Activated CD4-positive, alpha-beta T cell treated with anti-CD3 and anti-CD28 coated beads for 36 hours (primary cell): ENCODE measurements at regions not wholly inside any gene's neighbourhood (a gene's known extent, or its start where the extent isn't known, plus 50 kb on each side); places are given as distances from the start of the nearest gene placed in this dataset.

Source experiments
- ATAC-seq: fragments of 200-7000 bp; cut with Tn5 transposase; one replicate; pipeline ENCODE4 v1.10.0; 2021; ENCODE audit warnings: mild to moderate bottlenecking, moderate library complexity
- CTCF ChIA-PET: fragments of 350-600 bp; sonication (Branson Sonifier 250); formaldehyde crosslinking; loops from one replicate; lab custom pipeline; 2021; ENCODE audit warnings: antibody characterized with exemption; lab: Charles Lee
- POLR2A ChIA-PET: fragments of 350-600 bp; sonication (Branson Sonifier 250); formaldehyde crosslinking; loops from one replicate; lab custom pipeline; 2021; ENCODE audit warnings: antibody characterized with exemption, inconsistent platforms; lab: Charles Lee
- DNase-seq: peaks from one replicate; pipeline ENCODE4 v3.0.0-alpha.2; 2020
- H3K27ac Mint-ChIP-seq: one replicate; pipeline ENCODE4 v1.8.0; 2021; ENCODE audit warnings: mixed read lengths
- H3K27me3 Mint-ChIP-seq: one replicate; pipeline ENCODE4 v1.8.0; 2021; ENCODE audit warnings: mixed read lengths
- H3K36me3 Mint-ChIP-seq: one replicate; pipeline ENCODE4 v1.8.0; 2021; ENCODE audit warnings: low read depth, mixed read lengths
- H3K4me1 Mint-ChIP-seq: one replicate; pipeline ENCODE4 v1.8.0; 2021; ENCODE audit warnings: mixed read lengths
- H3K4me3 Mint-ChIP-seq: one replicate; pipeline ENCODE4 v1.8.0; 2021; ENCODE audit warnings: mild to moderate bottlenecking, moderate library complexity, mixed read lengths
- H3K9me3 Mint-ChIP-seq: one replicate; pipeline ENCODE4 v1.8.0; 2021; ENCODE audit warnings: low read depth, mixed read lengths
- intact Hi-C, 2 experiments: fragments of 100-400 bp; cut with DNase I in 1 of 2; cut with micrococcal nuclease in 1 of 2; formaldehyde crosslinking; loops; one replicate each; pipeline versions ENCODE4 v1.14.2 to v1.15.1; 2022 to 2024; cut with DNase I, micrococcal nuclease

- ChIA-PET POLR2A (no interaction called here), CTCF (no interaction called here)
- intact Hi-C loops, result no loop called here
- Mint-ChIP-seq H3K27me3 (no peaks in the 10 kb centered on the region), H3K36me3 (no peaks in the 10 kb centered on the region), H3K4me1 (no peaks in the 10 kb centered on the region), H3K9me3 (peaks cover 19% of the 10 kb centered on the region), H3K4me3 (no peak overlapping the region), H3K27ac (no peak overlapping the region)
- DNase-seq (no peak), ATAC-seq (no peak)
These were observed 867.3 kb downstream of the TYW1 start for GRCh38 chr7:67863911-67864310.

DNA sequence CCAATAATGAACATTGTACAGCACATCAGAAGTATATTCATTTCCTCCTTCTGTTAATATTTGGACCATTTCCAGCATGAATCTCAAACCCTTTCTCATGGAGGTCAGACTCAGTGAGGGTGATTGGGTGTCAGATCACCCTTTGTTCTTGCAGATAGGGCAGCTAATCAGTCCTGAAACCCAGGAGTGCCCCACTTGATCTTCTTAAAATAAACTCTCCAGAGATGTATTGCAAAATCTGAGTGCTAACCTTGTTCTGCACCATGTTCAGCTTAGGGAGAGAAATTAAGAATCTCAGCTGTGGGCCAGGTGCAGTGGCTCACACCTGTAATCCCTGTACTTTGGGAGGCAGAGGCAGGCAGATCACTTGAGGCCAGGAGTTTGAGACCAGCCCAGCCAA, 869.4 kb downstream of the TYW1 start:
- Mint-ChIP-seq H3K9me3 (peaks cover 19% of the 10 kb centered on the region), H3K27me3 (no peaks in the 10 kb centered on the region), H3K27ac (no peak overlapping the region), H3K4me3 (no peak overlapping the region), H3K4me1 (no peaks in the 10 kb centered on the region), H3K36me3 (no peaks in the 10 kb centered on the region)
- intact Hi-C loops, result loop anchor here in 1 of 2 experiments (5.0 kb wide), 1 partner anchor 51 kb away; no protein-coding TSS in a partner anchor
- POLR2A ChIA-PET, result no interaction called here
- no peak for DNase-seq
- no peak for ATAC-seq
- CTCF ChIA-PET, result no interaction called here

GRCh38 chr7:67866812-67867211, 870.2 kb downstream of the TYW1 start:
- Mint-ChIP-seq H3K9me3 (peaks cover 16% of the 10 kb centered on the region), H3K27me3 (no peaks in the 10 kb centered on the region), H3K27ac (no peak overlapping the region), H3K36me3 (no peaks in the 10 kb centered on the region), H3K4me1 (no peaks in the 10 kb centered on the region), H3K4me3 (no peak overlapping the region)
- intact Hi-C loops, result loop anchor here in 1 of 2 experiments (5.0 kb wide), 1 partner anchor 50 kb away; no protein-coding TSS in a partner anchor
- no peak for DNase-seq
- no peak for ATAC-seq
- CTCF ChIA-PET, result no interaction called here
- POLR2A ChIA-PET, result no interaction called here

DNA sequence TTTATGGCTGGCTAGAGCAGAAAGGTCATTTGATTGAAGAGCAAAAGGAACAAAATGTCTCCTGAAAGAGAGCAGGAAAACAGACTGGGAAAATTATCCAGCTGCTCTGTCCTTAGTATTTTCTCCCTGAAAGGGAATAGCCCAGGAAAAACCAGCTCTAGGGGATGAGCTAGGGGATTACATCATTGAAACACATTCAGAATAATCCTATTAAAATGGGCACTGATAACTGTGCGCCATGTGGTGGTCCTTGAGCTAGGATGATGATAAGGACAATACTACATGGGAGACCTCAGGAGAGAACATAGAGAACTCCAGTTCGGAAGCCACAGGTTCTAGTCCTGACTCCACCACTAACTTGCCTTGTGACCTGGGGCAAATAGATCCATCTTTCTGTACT, 873.8 kb downstream of the TYW1 start:
- H3K4me3 Mint-ChIP-seq, result no peak overlapping the region
- H3K9me3 Mint-ChIP-seq, result peaks cover 10% of the 10 kb centered on the region
- no peak for ATAC-seq
- DNase-seq, result no peak
- H3K27ac Mint-ChIP-seq, result no peak overlapping the region
- H3K36me3 Mint-ChIP-seq, result no peaks in the 10 kb centered on the region
- H3K27me3 Mint-ChIP-seq, result no peaks in the 10 kb centered on the region
- ChIA-PET POLR2A (no interaction called here), CTCF (no interaction called here)
- H3K4me1 Mint-ChIP-seq, result no peaks in the 10 kb centered on the region
- intact Hi-C loops, result no loop called here

DNA sequence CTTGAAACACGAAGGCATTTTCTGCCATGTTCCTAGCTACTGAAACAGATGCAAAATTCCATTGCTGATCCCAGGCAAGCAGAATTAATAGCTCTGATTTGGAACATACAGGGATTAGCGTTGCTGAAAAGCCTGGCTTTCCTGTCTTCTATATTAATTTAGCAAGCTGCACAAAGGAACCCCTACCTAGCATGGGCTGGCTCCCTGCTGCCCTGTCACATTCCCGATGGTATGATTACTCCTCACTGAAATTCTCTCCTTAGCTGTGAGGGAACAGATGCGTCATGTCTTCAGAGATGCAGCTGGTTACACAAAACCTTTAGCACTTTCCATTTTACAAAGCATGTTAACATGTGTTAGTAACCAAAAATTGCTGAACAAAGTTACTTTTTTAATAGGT, 878.9 kb downstream of the TYW1 start:
- intact Hi-C loops, result no loop called here
- H3K27ac Mint-ChIP-seq, result no peak overlapping the region
- H3K27me3 Mint-ChIP-seq, result no peaks in the 10 kb centered on the region
- ChIA-PET CTCF (interaction anchor here (0.5 kb wide), 1 partner anchor 268 kb away, joined by 3 read pairs; no protein-coding TSS in a partner anchor), POLR2A (no interaction called here)
- H3K4me1 Mint-ChIP-seq, result no peaks in the 10 kb centered on the region
- H3K9me3 Mint-ChIP-seq, result peaks cover 22% of the 10 kb centered on the region
- ATAC-seq (no peak), DNase-seq (no peak)
- no peak overlapping the region for H3K4me3 Mint-ChIP-seq
- no peaks in the 10 kb centered on the region for H3K36me3 Mint-ChIP-seq

DNA sequence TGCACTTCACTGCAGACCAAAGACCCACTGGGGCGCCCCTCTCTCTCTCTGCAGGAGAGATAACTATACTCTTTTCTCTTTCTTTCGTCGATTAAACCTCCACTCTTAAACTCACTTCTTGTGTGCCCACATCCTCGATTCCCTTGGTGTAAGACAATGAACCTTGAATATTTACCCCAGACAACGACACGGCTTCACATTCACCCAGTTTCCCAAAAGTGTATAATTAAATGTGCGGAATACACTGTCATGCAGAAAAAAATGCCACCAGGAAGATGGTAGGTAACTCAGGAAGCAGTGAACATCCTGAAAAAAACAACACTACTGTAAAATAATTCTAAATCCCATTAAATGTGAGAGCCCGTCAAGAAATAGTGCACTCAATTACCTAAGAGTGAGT, 882.2 kb downstream of the TYW1 start:
- intact Hi-C loops, result no loop called here
- H3K9me3 Mint-ChIP-seq, result peaks cover 16% of the 10 kb centered on the region
- no peaks in the 10 kb centered on the region for H3K4me1 Mint-ChIP-seq
- H3K4me3 Mint-ChIP-seq, result no peak overlapping the region
- H3K27me3 Mint-ChIP-seq, result no peaks in the 10 kb centered on the region
- H3K36me3 Mint-ChIP-seq, result no peaks in the 10 kb centered on the region
- ChIA-PET CTCF (no interaction called here), POLR2A (no interaction called here)
- no peak overlapping the region for H3K27ac Mint-ChIP-seq
- DNase-seq, result no peak
- no peak for ATAC-seq

GRCh38 chr7:67882843-67883242, 886.2 kb downstream of the TYW1 start:
- ChIA-PET CTCF (no interaction called here), POLR2A (no interaction called here)
- no peaks in the 10 kb centered on the region for H3K27me3 Mint-ChIP-seq
- no peak for DNase-seq
- H3K4me3 Mint-ChIP-seq, result no peak overlapping the region
- H3K36me3 Mint-ChIP-seq, result no peaks in the 10 kb centered on the region
- ATAC-seq, result no peak
- no peak overlapping the region for H3K27ac Mint-ChIP-seq
- H3K9me3 Mint-ChIP-seq, result peaks cover 20% of the 10 kb centered on the region
- no peaks in the 10 kb centered on the region for H3K4me1 Mint-ChIP-seq
- intact Hi-C loops, result no loop called here

- peaks cover 14% of the 10 kb centered on the region for H3K9me3 Mint-ChIP-seq
- H3K27me3 Mint-ChIP-seq, result no peaks in the 10 kb centered on the region
- H3K27ac Mint-ChIP-seq, result no peak overlapping the region
- CTCF ChIA-PET, result no interaction called here
- intact Hi-C loops, result no loop called here
- no peak overlapping the region for H3K4me3 Mint-ChIP-seq
- DNase-seq (no peak), ATAC-seq (no peak)
- H3K4me1 Mint-ChIP-seq, result no peaks in the 10 kb centered on the region
- no peaks in the 10 kb centered on the region for H3K36me3 Mint-ChIP-seq
- POLR2A ChIA-PET, result interaction anchor here (0.7 kb wide), 1 partner anchor 113 kb away, joined by 3 read pairs; no protein-coding TSS in a partner anchor
These were observed 893.7 kb downstream of the TYW1 start for GRCh38 chr7:67890316-67890715.

GRCh38 chr7:67894746-67895145, 898.1 kb downstream of the TYW1 start:
- Mint-ChIP-seq H3K4me1 (no peaks in the 10 kb centered on the region), H3K4me3 (no peak overlapping the region), H3K9me3 (peaks cover 24% of the 10 kb centered on the region), H3K27ac (no peak overlapping the region), H3K27me3 (no peaks in the 10 kb centered on the region), H3K36me3 (peaks cover 2% of the 10 kb centered on the region)
- ATAC-seq (no peak), DNase-seq (no peak)
- ChIA-PET CTCF (no interaction called here), POLR2A (no interaction called here)
- intact Hi-C loops, result no loop called here

DNA sequence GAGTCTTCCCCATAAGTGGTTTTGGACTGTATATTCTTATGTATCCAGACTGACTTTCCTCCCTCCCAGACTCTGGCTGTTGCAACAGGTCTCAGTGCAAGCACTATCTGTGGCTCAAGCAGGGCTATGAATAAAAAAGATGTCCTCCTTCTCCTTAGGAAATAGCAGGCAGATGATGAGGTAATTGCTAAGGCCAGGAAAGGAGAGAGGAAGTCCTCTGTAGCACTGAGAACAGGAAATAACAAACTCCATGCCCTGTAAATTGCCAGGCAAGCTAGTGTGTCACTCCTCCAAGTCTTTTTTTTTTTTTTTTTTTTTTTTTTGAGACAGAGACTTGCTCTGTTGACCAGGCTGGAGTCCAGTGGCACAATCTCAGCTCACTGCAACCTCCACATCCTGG, 900.1 kb downstream of the TYW1 start:
- Mint-ChIP-seq H3K4me1 (no peaks in the 10 kb centered on the region), H3K4me3 (no peak overlapping the region), H3K27me3 (no peaks in the 10 kb centered on the region), H3K27ac (no peak overlapping the region), H3K9me3 (peaks cover 20% of the 10 kb centered on the region), H3K36me3 (peaks cover 2% of the 10 kb centered on the region)
- ChIA-PET POLR2A (no interaction called here), CTCF (no interaction called here)
- intact Hi-C loops, result no loop called here
- DNase-seq (no peak), ATAC-seq (no peak)

DNA sequence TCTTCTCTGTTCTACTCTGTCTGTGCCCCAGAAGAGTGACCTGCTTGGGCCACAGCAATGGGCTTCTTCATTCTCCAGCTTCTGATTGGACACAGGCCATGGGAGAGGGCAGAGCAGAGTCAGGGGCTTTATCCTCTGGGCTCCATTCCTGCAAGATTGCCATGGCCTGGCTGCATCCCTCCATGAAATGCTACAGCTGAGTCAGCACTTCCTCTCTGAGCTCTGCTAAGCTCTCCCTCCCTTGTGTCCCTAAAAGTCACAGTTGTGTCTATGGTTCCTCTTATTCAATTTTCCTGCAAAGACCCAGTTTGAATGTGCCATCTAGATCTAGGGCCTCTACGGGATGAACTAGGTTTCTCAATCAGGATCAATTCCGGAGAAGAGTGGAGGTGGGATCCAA, 903.8 kb downstream of the TYW1 start:
- ChIA-PET CTCF (no interaction called here), POLR2A (no interaction called here)
- Mint-ChIP-seq H3K4me1 (no peaks in the 10 kb centered on the region), H3K9me3 (peaks cover 21% of the 10 kb centered on the region), H3K27me3 (no peaks in the 10 kb centered on the region), H3K27ac (no peak overlapping the region), H3K4me3 (no peak overlapping the region), H3K36me3 (peaks cover 2% of the 10 kb centered on the region)
- no peak for ATAC-seq
- intact Hi-C loops, result no loop called here
- DNase-seq, result no peak

GRCh38 chr7:67901808-67902480, 905.3 kb downstream of the TYW1 start:
- Mint-ChIP-seq H3K27me3 (no peaks in the 10 kb centered on the region), H3K4me1 (no peaks in the 10 kb centered on the region), H3K4me3 (no peak overlapping the region), H3K9me3 (peaks cover 18% of the 10 kb centered on the region), H3K36me3 (no peaks in the 10 kb centered on the region), H3K27ac (no peak overlapping the region)
- POLR2A ChIA-PET, result no interaction called here
- intact Hi-C loops, result no loop called here
- CTCF ChIA-PET, result no interaction called here
- no peak for DNase-seq
- no peak for ATAC-seq
